Keratinocyte (primary cell): ENCODE measurements at regions not wholly inside any gene's neighbourhood (a gene's known extent, or its start where the extent isn't known, plus 50 kb on each side); places are given as distances from the start of the nearest gene placed in this dataset.

Source experiments
- CTCF ChIP-seq, 3 experiments: IDR thresholded peaks in 1 of 3; conservative IDR thresholded peaks in 1 of 3; optimal IDR thresholded peaks in 1 of 3; 2 replicates in 2 of 3; 3 replicates in 1 of 3; pipeline versions ENCODE3 to v1.5.1; 2011; ENCODE audit warnings: low read length in 3 of 3, mild to moderate bottlenecking in 3 of 3, moderate library complexity in 2 of 3, control low read depth in 1 of 3, inconsistent platforms in 1 of 3; ENCODE audit not compliant: insufficient read depth in 2 of 3; ENCODE audit errors: extremely low read depth in 1 of 3
- EZH2 ChIP-seq: IDR thresholded peaks from one replicate; pipeline ENCODE4 v1.6.1; 2012; ENCODE audit warnings: inconsistent platforms, mild to moderate bottlenecking, low read length, moderate library complexity

- TF ChIP-seq CTCF (optimal IDR thresholded peaks at IDR 0.05 in 1 of 3, IDR thresholded peaks at IDR 0.05 in 1 of 3, conservative IDR thresholded peaks at IDR 0.05 in 1 of 3; ENCODE audit: extremely low read depth in 1 of 3, insufficient read depth in 2 of 3, low read length in 3 of 3) (no peak), EZH2 (no peak)
Measured at GRCh38 chr2:147019311-147019710, 825.5 kb upstream of the ACVR2A start.
